ENCODE measurements at regions not wholly inside any gene's neighbourhood (a gene's known extent, or its start where the extent isn't known, plus 50 kb on each side); places are given as distances from the start of the nearest gene placed in this dataset.

DNA sequence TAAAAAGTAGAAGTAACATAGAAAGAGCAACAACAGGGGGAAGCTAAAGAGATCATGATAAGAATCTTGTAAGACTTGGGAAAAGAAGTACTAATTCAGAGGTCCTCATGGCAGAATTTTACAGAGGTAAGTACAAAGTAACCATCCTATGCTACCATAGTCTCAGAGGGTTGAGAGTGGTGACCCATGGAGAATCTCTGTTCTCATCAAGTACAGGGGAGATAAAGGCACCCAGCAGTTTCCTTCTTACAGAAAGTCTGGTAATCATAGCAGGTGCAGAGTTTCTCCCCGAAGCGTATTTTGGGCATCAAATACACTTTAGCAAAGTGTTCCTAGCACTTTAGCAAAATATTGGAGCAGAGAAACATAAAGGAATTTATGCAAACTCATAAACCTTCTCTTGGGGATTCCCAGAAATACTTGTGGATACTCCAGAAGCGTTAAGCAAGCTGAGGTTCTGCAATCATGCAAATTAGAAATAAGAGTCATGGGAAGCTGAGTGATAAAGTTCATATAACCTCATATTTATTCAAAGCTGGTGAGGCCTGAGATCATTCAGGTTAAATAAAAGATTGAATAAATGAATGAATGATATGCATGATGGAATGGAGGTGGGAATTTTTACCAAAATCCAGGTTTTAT, 101.0 kb upstream of the SMC2 start:
- Mint-ChIP-seq H3K36me3 (no peaks in the 10 kb centered on the region), H3K4me1 (no peaks in the 10 kb centered on the region), H3K27ac (no peak overlapping the region), H3K27me3 (ENCODE audit: low read depth in 3 of 3) (peaks cover 0 to 3% (median 2%) of the 10 kb centered on the region in 3 donors), H3K4me3 (no peak overlapping the region), H3K9me3 (peaks cover 0 to 2% (median 0%) of the 10 kb centered on the region in 7 donors)
- H3K36me3 ChIP-seq (replicated peaks in 1 of 2; ENCODE audit: control insufficient read depth in 1 of 2, insufficient read depth in 2 of 2, low read length in 2 of 2) = no peaks in the 10 kb centered on the region
- H2AFZ ChIP-seq (ENCODE audit: insufficient read depth, low read depth, low read length, poor library complexity, severe bottlenecking) = no peak overlapping the region
- H3K9me3 ChIP-seq (replicated peaks in 1 of 2; ENCODE audit: control insufficient read depth in 1 of 2, insufficient read depth in 1 of 2, low read length in 2 of 2) = no peaks in the 10 kb centered on the region
- H4K20me1 ChIP-seq (ENCODE audit: insufficient read depth, low read length) = no peaks in the 10 kb centered on the region
- H3K4me2 ChIP-seq (replicated peaks; ENCODE audit: extremely low read depth, low read length, poor library complexity, severe bottlenecking) = no peak overlapping the region
- H3K9ac ChIP-seq (ENCODE audit: insufficient read depth, low read length, poor library complexity, severe bottlenecking) = no peak overlapping the region
- no peaks in the 10 kb centered on the region for H3K27me3 ChIP-seq (ENCODE audit: control insufficient read depth in 2 of 2, insufficient read depth in 2 of 2, low read length in 2 of 2)
- H3K4me3 ChIP-seq (replicated peaks in 1 of 3; ENCODE audit: low read depth in 2 of 3, low read length in 3 of 3) = no peak overlapping the region
- no peaks in the 10 kb centered on the region for H3K4me1 ChIP-seq (ENCODE audit: control insufficient read depth in 1 of 2, insufficient read depth in 2 of 2, low read length in 2 of 2)
- H3K79me2 ChIP-seq (ENCODE audit: insufficient read depth, low read length) = no peaks in the 10 kb centered on the region
- no peak overlapping the region for H3K27ac ChIP-seq (ENCODE audit: low read depth in 1 of 2, low read length in 2 of 2)
- intact Hi-C loops (cut with micrococcal nuclease) = no loop called here
- TF ChIP-seq CTCF (IDR thresholded peaks at IDR 0.05) = no peak
- WGBS (ENCODE audit: insufficient coverage) = no CpG with 5 or more reads among the region's 3 CpGs
- no peak for DNase-seq

DNA sequence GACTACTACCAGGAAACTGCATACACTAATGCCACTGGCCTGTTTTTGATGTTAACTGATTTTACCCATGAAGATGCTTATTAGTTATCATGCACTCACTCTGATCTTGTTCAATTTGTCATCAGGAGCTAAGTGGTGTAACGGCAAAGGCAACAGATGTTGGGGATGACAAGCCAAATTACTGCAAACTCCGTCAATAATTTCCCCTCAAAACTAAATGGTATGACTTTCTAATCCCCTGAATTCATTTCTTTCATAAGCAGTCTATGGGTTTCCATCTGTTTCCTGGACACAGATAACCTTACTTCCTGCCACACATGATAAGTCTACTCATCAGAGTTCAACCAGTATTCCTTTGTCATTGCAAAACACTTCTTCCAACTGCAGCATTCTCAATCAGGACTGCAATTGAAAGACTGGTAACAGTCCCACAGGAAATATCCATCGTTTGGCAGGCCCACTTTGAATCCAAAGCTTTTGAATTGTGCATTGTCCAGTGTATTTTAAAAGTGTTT, 96.2 kb upstream of the SMC2 start:
- H3K4me3 ChIP-seq (replicated peaks in 1 of 3; ENCODE audit: low read depth in 2 of 3, low read length in 3 of 3) = no peak overlapping the region
- H3K79me2 ChIP-seq (ENCODE audit: insufficient read depth, low read length) = no peaks in the 10 kb centered on the region
- no peak for TF ChIP-seq CTCF (IDR thresholded peaks at IDR 0.05)
- intact Hi-C loops (cut with micrococcal nuclease) = no loop called here
- peaks cover 6 to 7% of the 10 kb centered on the region in 2 donors for H3K9me3 ChIP-seq (replicated peaks in 1 of 2; ENCODE audit: control insufficient read depth in 1 of 2, insufficient read depth in 1 of 2, low read length in 2 of 2)
- H3K4me2 ChIP-seq (replicated peaks; ENCODE audit: extremely low read depth, low read length, poor library complexity, severe bottlenecking) = no peak overlapping the region
- no peaks in the 10 kb centered on the region for H4K20me1 ChIP-seq (ENCODE audit: insufficient read depth, low read length)
- H3K4me3 Mint-ChIP-seq = no peak overlapping the region
- no peaks in the 10 kb centered on the region for H3K36me3 Mint-ChIP-seq
- DNase-seq = no peak
- no peaks in the 10 kb centered on the region for H3K4me1 Mint-ChIP-seq
- H3K27ac ChIP-seq (ENCODE audit: low read depth in 1 of 2, low read length in 2 of 2) = no peak overlapping the region
- H3K36me3 ChIP-seq (replicated peaks in 1 of 2; ENCODE audit: control insufficient read depth in 1 of 2, insufficient read depth in 2 of 2, low read length in 2 of 2) = no peaks in the 10 kb centered on the region
- WGBS (ENCODE audit: insufficient coverage) = 40% methylated on average over 1 of the region's 3 CpGs
- no peak overlapping the region for H3K9ac ChIP-seq (ENCODE audit: insufficient read depth, low read length, poor library complexity, severe bottlenecking)
- H3K27me3 Mint-ChIP-seq (ENCODE audit: low read depth in 3 of 3) = no peaks in the 10 kb centered on the region
- no peaks in the 10 kb centered on the region for H3K4me1 ChIP-seq (ENCODE audit: control insufficient read depth in 1 of 2, insufficient read depth in 2 of 2, low read length in 2 of 2)
- no peak overlapping the region for H3K27ac Mint-ChIP-seq
- H2AFZ ChIP-seq (ENCODE audit: insufficient read depth, low read depth, low read length, poor library complexity, severe bottlenecking) = no peak overlapping the region
- H3K27me3 ChIP-seq (ENCODE audit: control insufficient read depth in 2 of 2, insufficient read depth in 2 of 2, low read length in 2 of 2) = no peaks in the 10 kb centered on the region
- peaks cover 0 to 5% (median 2%) of the 10 kb centered on the region in 7 donors for H3K9me3 Mint-ChIP-seq
